HG03280 (cell line): ENCODE measurements at regions not wholly inside any gene's neighbourhood (a gene's known extent, or its start where the extent isn't known, plus 50 kb on each side); places are given as distances from the start of the nearest gene placed in this dataset.

ENCODE experiments used
- ATAC-seq: cut with Tn5 transposase; IDR thresholded peaks from one replicate; pipeline ENCODE4 v1.9.1; 2021; ENCODE audit warnings: mild to moderate bottlenecking, moderate library complexity; ENCODE audit not compliant: unreplicated experiment

DNA sequence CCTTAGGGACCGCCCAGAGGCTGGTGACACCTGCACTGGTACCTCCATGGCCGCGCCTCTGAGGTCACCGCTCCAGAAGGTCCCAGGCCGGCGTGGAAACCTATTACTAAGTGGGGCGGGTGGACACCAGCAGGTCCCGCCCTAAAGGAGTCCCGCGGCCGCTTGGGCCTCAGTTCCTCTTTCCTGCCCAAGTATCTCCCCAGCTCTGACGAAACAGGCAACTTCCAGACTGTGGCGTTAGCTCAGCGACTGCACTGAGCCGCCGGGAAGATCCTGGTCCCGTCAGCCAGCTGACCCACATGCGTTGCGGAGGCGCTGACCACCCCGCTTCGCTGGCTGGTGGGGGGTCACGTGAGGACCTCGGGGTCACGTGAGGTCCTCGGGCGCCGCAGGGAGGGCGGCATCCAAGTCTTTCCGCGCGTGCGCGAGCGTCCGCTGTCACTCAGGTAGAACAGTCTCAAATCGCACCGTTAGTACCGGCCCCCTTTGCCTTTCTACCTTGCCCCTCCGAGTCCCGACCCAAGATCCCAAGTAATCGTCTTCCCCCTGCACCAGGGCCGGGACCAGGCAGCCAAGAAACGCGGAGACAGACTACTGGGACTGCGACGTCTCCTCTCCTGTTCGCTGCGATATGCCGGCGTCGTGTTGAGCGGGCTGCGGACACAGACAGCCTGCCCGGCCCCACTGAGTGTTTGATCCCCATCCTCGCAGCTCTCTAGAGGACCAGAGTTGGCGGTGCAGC lies 53.7 kb upstream of the KDM4C start:
- ATAC-seq = peak; percentile 87

GRCh38 chr9:6702707-6703106 lies 55.1 kb upstream of the KDM4C start:
- no peak for ATAC-seq

DNA sequence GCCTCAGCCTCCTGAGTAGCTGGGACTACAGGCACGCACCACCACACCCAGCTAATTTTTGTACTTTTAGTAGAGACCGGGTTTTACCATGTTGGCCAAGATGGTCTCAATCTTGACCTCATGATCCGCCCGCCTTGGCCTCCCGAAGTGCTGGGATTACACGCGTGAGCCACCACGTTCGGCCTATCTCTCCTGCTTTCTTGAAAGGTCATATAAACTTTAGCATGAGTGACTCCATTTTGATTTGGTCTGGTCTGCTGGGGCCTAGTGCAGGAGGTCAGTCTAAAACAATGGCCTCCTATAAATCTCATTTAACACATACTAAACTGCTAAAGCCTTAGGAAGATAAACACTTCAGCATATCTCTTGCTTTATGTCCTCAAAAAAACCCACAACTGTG lies 50.6 kb upstream of the GLDC start:
- no peak for ATAC-seq

DNA sequence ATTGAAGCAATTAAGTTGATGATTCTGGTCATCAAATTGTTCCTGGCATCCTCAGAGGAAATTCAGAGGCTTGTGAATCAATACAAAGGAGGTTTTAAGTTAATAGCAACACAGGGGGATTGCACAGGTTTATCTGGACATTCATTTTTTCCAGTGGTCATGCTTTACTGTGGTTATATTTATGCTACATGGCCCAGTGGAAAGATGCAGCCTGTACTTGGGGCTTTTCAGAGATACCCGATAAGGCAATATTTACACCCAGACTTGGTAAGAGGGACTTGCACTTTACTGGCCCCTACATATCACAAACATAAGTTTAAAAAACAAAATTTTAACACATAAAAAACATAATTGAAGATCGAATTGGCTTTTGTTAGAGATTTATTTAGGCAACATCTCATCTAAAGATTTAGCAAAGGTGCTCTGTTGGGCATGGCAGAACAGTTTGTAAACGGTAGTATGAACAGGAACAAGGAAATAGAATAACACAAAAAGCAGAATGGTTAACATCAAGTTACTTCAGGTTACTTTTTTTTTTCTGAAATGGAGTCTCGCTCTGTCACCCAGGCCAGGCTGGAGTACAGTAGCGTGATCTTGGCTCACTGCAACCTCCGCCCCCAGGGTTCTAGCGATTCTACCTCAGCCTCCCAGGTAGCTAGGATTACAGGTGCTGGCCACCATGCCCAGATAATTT lies 49.7 kb upstream of the GLDC start:
- ATAC-seq = no peak
